Sigmoid colon (tissue), 4 donors: ENCODE measurements at regions not wholly inside any gene's neighbourhood (a gene's known extent, or its start where the extent isn't known, plus 50 kb on each side); places are given as distances from the start of the nearest gene placed in this dataset.

Experiments used
- CTCF ChIP-seq, 4 experiments: fragments of 450-650 bp in 3 of 4; fragments of 200-600 bp in 1 of 4; IDR thresholded peaks; one replicate each; pipeline ENCODE4 v1.5.1; 2016 to 2019; ENCODE audit warnings: antibody characterized with exemption in 4 of 4, mild to moderate bottlenecking in 3 of 4, moderate library complexity in 2 of 4
- EP300 ChIP-seq, 4 donors: sonication (generic); formaldehyde crosslinking; IDR thresholded peaks; one replicate each; pipeline ENCODE4 v1.6.1; 2017; ENCODE audit warnings: antibody characterized with exemption in 4 of 4
- POLR2A ChIP-seq, 2 donors: fragments of 450-650 bp; IDR thresholded peaks; one replicate each; pipeline ENCODE4 v1.6.1; 2016; ENCODE audit warnings: antibody characterized with exemption in 2 of 2, mild to moderate bottlenecking in 2 of 2, moderate library complexity in 2 of 2

GRCh38 chr4:187103351-187103750 lies 379.7 kb upstream of the FAT1 start:
- TF ChIP-seq CTCF (IDR thresholded peaks at IDR 0.05) (no peak), EP300 (IDR thresholded peaks at IDR 0.05) (no peak), POLR2A (IDR thresholded peaks at IDR 0.05) (no peak)
